ENCODE measurements at regions not wholly inside any gene's neighbourhood (a gene's known extent, or its start where the extent isn't known, plus 50 kb on each side); places are given as distances from the start of the nearest gene placed in this dataset.

DNA sequence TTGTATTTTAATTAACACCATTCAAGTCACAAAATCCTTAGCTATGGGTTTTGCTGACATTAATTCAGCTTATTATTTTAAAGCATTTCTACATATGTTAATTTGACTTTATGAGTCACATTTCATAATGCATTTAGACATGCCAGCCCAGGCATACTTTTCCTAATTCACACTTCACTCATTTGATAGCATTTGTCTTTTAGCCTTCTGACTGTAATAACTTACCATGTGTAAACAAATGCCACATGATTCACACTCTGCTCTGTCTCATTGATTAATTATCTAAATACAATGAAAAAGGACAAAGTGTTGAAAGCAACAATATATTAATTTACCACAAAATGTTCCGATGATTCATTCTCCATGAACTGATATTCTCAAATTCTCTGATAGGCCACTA, 927.8 kb upstream of the EPHA6 start:
- Mint-ChIP-seq H3K27me3 (ENCODE audit: insufficient read depth, unreplicated experiment) (no peaks in the 10 kb centered on the region), H3K27ac (ENCODE audit: unreplicated experiment) (no peak overlapping the region), H3K4me1 (ENCODE audit: low read depth, unreplicated experiment) (no peaks in the 10 kb centered on the region), H3K36me3 (ENCODE audit: insufficient read depth, unreplicated experiment) (no peaks in the 10 kb centered on the region), H3K4me3 (ENCODE audit: unreplicated experiment) (no peak overlapping the region), H3K9me3 (ENCODE audit: unreplicated experiment) (no peaks in the 10 kb centered on the region)
- Histone ChIP-seq H3K36me3 (ENCODE audit: control insufficient read depth, insufficient read depth, low read length) (no peaks in the 10 kb centered on the region), H3K9me3 (no peaks in the 10 kb centered on the region), H3K4me3 (ENCODE audit: low read depth, low read length) (no peak overlapping the region), H3K4me1 (no peaks in the 10 kb centered on the region), H3K27me3 (replicated peaks; ENCODE audit: control insufficient read depth, insufficient read depth, low read length) (no peaks in the 10 kb centered on the region)
- intact Hi-C loops (cut with micrococcal nuclease; ENCODE audit: unreplicated experiment) = no loop called here
- TF ChIP-seq, protein P1, sequence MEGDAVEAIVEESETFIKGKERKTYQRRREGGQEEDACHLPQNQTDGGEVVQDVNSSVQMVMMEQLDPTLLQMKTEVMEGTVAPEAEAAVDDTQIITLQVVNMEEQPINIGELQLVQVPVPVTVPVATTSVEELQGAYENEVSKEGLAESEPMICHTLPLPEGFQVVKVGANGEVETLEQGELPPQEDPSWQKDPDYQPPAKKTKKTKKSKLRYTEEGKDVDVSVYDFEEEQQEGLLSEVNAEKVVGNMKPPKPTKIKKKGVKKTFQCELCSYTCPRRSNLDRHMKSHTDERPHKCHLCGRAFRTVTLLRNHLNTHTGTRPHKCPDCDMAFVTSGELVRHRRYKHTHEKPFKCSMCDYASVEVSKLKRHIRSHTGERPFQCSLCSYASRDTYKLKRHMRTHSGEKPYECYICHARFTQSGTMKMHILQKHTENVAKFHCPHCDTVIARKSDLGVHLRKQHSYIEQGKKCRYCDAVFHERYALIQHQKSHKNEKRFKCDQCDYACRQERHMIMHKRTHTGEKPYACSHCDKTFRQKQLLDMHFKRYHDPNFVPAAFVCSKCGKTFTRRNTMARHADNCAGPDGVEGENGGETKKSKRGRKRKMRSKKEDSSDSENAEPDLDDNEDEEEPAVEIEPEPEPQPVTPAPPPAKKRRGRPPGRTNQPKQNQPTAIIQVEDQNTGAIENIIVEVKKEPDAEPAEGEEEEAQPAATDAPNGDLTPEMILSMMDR (IDR thresholded peaks at IDR 0.05; ENCODE audit: insufficient read depth in 1 of 2, low read depth in 1 of 2, low read length in 1 of 2, severe bottlenecking in 1 of 2, unreplicated experiment in 1 of 2) = no peak
- no TSS peak for BruUV-seq (replicated peaks)
- ChIA-PET POLR2A (no interaction called here), CTCF (no interaction called here)
- DNase-seq = no peak

GRCh38 chr3:95887114-95887513, 927.3 kb upstream of the EPHA6 start:
- Histone ChIP-seq H3K4me1 (no peaks in the 10 kb centered on the region), H3K9me3 (no peaks in the 10 kb centered on the region), H3K36me3 (ENCODE audit: control insufficient read depth, insufficient read depth, low read length) (no peaks in the 10 kb centered on the region), H3K27me3 (replicated peaks; ENCODE audit: control insufficient read depth, insufficient read depth, low read length) (no peaks in the 10 kb centered on the region), H3K4me3 (ENCODE audit: low read depth, low read length) (no peak overlapping the region)
- Mint-ChIP-seq H3K9me3 (ENCODE audit: unreplicated experiment) (no peaks in the 10 kb centered on the region), H3K4me3 (ENCODE audit: unreplicated experiment) (no peak overlapping the region), H3K4me1 (ENCODE audit: low read depth, unreplicated experiment) (no peaks in the 10 kb centered on the region), H3K27me3 (ENCODE audit: insufficient read depth, unreplicated experiment) (no peaks in the 10 kb centered on the region), H3K27ac (ENCODE audit: unreplicated experiment) (no peak overlapping the region), H3K36me3 (ENCODE audit: insufficient read depth, unreplicated experiment) (no peaks in the 10 kb centered on the region)
- intact Hi-C loops (cut with micrococcal nuclease; ENCODE audit: unreplicated experiment) = no loop called here
- POLR2A ChIA-PET = no interaction called here
- BruUV-seq (replicated peaks) = no TSS peak
- no peak for DNase-seq
- TF ChIP-seq, protein P1 (IDR thresholded peaks at IDR 0.05; ENCODE audit: insufficient read depth in 1 of 2, low read depth in 1 of 2, low read length in 1 of 2, severe bottlenecking in 1 of 2, unreplicated experiment in 1 of 2) = no peak
- CTCF ChIA-PET = no interaction called here

GRCh38 chr3:95894820-95895219, 919.6 kb upstream of the EPHA6 start:
- intact Hi-C loops (cut with micrococcal nuclease; ENCODE audit: unreplicated experiment) = no loop called here
- Mint-ChIP-seq H3K27me3 (ENCODE audit: insufficient read depth, unreplicated experiment) (no peaks in the 10 kb centered on the region), H3K4me3 (ENCODE audit: unreplicated experiment) (no peak overlapping the region), H3K27ac (ENCODE audit: unreplicated experiment) (no peak overlapping the region), H3K36me3 (ENCODE audit: insufficient read depth, unreplicated experiment) (no peaks in the 10 kb centered on the region), H3K4me1 (ENCODE audit: low read depth, unreplicated experiment) (no peaks in the 10 kb centered on the region), H3K9me3 (ENCODE audit: unreplicated experiment) (no peaks in the 10 kb centered on the region)
- TF ChIP-seq, protein P1 (IDR thresholded peaks at IDR 0.05; ENCODE audit: insufficient read depth in 1 of 2, low read depth in 1 of 2, low read length in 1 of 2, severe bottlenecking in 1 of 2, unreplicated experiment in 1 of 2) = no peak
- ChIA-PET POLR2A (no interaction called here), CTCF (no interaction called here)
- DNase-seq = no peak
- H3K36me3 ChIP-seq (ENCODE audit: control insufficient read depth, insufficient read depth, low read length) = no peaks in the 10 kb centered on the region
- no peaks in the 10 kb centered on the region for H3K27me3 ChIP-seq (replicated peaks; ENCODE audit: control insufficient read depth, insufficient read depth, low read length)
- H3K9me3 ChIP-seq = no peaks in the 10 kb centered on the region
- H3K4me3 ChIP-seq (ENCODE audit: low read depth, low read length) = no peak overlapping the region
- no TSS peak for BruUV-seq (replicated peaks)
- no peaks in the 10 kb centered on the region for H3K4me1 ChIP-seq

Measured in Caco-2 (cell line).